ENCODE measurements at regions not wholly inside any gene's neighbourhood (a gene's known extent, or its start where the extent isn't known, plus 50 kb on each side); places are given as distances from the start of the nearest gene placed in this dataset.
A peak's percentile ranks its signal among the peaks of the same experiment; 100 is the strongest.

- no peak for DNase-seq (ENCODE audit: low read depth)
These were observed 130.4 kb downstream of the ESM1 start for GRCh38 chr5:54854883-54855581.

GRCh38 chr5:54852007-54852406 is 133.4 kb downstream of the ESM1 start:
- no peak for DNase-seq (ENCODE audit: low read depth)

- DNase-seq (ENCODE audit: low read depth), result no peak
These were observed 133.9 kb downstream of the ESM1 start for GRCh38 chr5:54851449-54851848.

GRCh38 chr5:54848581-54848980 is 136.8 kb downstream of the ESM1 start:
- no peak for DNase-seq (ENCODE audit: low read depth)

- DNase-seq (ENCODE audit: low read depth), result peak; percentile 59
These were observed 139.8 kb downstream of the ESM1 start for GRCh38 chr5:54845567-54845941.

- DNase-seq (ENCODE audit: low read depth), result peak; percentile 73
These were observed 140.4 kb downstream of the ESM1 start for GRCh38 chr5:54844905-54845566.

GRCh38 chr5:54844266-54844665 is 141.1 kb downstream of the ESM1 start:
- no peak for DNase-seq (ENCODE audit: low read depth)

- DNase-seq (ENCODE audit: low read depth), result no peak
These were observed 143.9 kb downstream of the ESM1 start for GRCh38 chr5:54841481-54841880.

GRCh38 chr5:54838843-54839242 is 146.6 kb downstream of the ESM1 start:
- DNase-seq (ENCODE audit: low read depth), result no peak

GRCh38 chr5:54837981-54838380 is 147.4 kb downstream of the ESM1 start:
- no peak for DNase-seq (ENCODE audit: low read depth)

GRCh38 chr5:54837093-54837492 is 148.3 kb downstream of the ESM1 start:
- no peak for DNase-seq (ENCODE audit: low read depth)

GRCh38 chr5:54835647-54836046 is 149.7 kb downstream of the ESM1 start:
- DNase-seq (ENCODE audit: low read depth), result no peak

- no peak for DNase-seq (ENCODE audit: low read depth)
These were observed 151.1 kb downstream of the ESM1 start for GRCh38 chr5:54834121-54834842.

GRCh38 chr5:54833590-54833989 is 151.8 kb downstream of the ESM1 start:
- DNase-seq (ENCODE audit: low read depth), result no peak

GRCh38 chr5:54832858-54833257 is 152.5 kb downstream of the ESM1 start:
- no peak for DNase-seq (ENCODE audit: low read depth)

- DNase-seq (ENCODE audit: low read depth), result no peak
These were observed 153.3 kb downstream of the ESM1 start for GRCh38 chr5:54832045-54832444.

- no peak for DNase-seq (ENCODE audit: low read depth)
These were observed 154.2 kb downstream of the ESM1 start for GRCh38 chr5:54831233-54831632.

GRCh38 chr5:54829676-54830535 is 155.5 kb downstream of the ESM1 start:
- DNase-seq (ENCODE audit: low read depth), result no peak

- no peak for DNase-seq (ENCODE audit: low read depth)
These were observed 156.3 kb downstream of the ESM1 start for GRCh38 chr5:54829102-54829501.

GRCh38 chr5:54828151-54828550 is 157.2 kb downstream of the ESM1 start:
- DNase-seq (ENCODE audit: low read depth), result no peak

GRCh38 chr5:54825005-54825404 is 160.4 kb downstream of the ESM1 start:
- peak; percentile 71 for DNase-seq (ENCODE audit: low read depth)

- peak; percentile 56 for DNase-seq (ENCODE audit: low read depth)
These were observed 162.4 kb downstream of the ESM1 start for GRCh38 chr5:54823006-54823405.

Data from LHCN-M2 (cell line).